Right renal cortex interstitium (tissue), 3 donors: ENCODE measurements at regions not wholly inside any gene's neighbourhood (a gene's known extent, or its start where the extent isn't known, plus 50 kb on each side); places are given as distances from the start of the nearest gene placed in this dataset.
A peak's percentile ranks its signal among the peaks of the same experiment; 100 is the strongest.
"Not testable (repeated sequence)": the region's sequence is repeated elsewhere in the genome, so short reads cannot be mapped to it uniquely, and the experiment has no call there.

Source experiments
- DNase-seq, 3 donors: peaks; one replicate each; pipeline ENCODE4 v3.0.0-alpha.2; 2013; ENCODE audit warnings: low read depth in 3 of 3, low spot score in 2 of 3

DNA sequence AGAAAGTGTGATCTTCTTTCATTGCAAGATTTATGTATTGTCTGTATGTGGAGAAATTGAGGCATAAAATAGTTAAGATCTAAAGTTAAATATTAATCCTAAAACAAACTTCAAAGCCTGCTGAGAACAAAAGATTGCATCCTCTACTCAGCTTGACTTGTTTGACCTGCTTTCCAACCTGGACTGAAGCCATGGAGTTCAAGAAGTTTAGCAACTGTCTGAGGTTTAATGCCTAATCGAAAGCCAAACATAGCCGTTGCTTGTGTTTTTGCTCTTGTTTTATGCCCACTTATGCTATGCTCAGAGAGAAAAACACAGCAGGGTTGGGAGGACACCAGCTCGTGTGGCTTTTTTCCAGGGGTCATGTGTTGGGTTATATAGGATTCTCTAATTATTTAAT is 135.6 kb downstream of the NUFIP1 start:
- no peak for DNase-seq

DNA sequence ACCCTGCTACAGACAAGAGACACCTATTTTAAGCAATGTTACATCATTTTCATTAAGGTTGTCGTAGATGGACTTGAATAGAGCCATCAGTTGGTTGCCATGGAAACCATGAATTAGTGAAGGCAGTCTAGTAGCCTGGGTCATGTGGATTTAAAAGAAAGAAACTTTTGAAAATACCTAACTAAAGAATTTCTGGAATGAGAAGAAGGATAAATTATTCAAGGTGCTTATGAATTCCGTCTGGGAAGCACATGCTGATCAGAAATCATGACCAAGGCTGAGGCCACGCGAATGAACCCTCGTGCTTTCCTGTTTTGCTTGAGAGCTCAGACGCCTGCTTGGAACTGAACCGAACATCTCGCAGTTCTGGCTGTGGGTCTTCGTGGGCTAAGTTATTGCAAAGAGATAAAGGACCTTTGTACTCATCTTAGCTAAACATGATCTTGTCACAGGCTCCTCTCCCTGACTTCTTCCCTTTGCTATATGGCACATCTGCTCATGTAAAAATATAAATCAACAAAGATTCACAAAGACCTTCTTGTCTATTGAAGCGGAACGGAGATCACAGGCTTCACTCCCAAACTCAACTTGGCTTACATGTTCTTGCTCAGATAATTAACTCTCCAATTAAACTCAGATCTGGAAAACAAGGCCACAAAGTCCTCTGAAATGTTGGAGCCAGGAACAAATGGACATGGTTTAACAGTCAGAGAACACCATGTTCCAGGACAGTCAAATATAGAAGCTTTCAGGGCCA is 140.2 kb downstream of the NUFIP1 start:
- DNase-seq: no peak

DNA sequence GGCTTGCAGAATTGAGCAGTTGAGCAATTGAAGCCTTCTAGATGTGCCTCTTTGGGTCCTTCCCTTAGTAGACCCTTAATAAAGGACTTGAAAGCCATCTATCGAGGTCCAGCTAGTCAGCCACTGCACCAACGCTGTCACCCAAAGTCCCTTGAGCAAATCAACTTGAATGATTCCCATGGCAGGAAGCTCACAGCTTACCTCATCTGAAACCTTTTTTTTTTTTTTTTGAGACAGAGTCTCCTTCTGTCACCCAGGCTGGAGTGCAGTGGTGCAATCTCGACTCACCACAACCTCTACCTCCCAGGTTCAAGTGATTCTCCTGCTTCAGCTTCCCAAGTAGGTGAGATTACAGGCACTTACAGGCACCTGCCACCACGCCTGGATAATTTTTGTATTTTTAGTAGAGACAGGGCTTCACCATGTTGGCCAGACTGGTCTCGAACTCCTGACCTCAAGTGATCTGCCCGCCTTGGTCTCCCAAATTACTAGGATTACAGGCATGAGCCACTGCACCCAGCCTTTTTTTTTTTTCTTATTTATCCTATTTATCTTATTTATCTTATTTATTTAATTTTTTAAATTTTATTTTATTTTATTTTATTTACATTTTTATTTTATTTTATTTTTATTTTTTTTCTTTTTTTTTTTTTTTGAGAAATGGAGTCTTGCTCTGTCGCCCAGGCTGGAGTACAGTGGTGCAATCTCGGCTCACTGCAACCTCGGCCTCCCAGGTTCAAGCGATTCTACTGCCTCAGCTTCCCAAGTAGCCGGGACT is 143.8 kb downstream of the NUFIP1 start:
- not testable (repeated sequence) for DNase-seq

DNA sequence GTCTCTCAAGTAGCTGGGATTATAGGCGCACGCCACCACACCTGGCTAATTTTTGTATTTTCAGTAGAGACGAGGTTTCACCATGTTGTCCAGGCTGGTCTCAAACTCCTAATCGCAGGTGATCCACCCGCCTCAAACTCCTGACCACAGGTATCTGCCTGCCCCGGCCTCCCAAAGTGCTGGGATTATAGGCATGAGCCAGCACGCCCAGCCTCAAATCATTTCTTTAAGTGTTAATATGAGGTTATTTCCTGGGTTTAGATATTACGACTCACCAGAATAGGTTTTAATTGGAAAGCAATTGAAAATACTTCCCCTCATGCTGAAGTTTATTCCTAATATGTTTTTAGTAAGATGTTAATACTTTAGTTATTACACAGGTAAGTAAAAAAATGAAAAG is 144.5 kb downstream of the NUFIP1 start:
- DNase-seq: no peak

DNA sequence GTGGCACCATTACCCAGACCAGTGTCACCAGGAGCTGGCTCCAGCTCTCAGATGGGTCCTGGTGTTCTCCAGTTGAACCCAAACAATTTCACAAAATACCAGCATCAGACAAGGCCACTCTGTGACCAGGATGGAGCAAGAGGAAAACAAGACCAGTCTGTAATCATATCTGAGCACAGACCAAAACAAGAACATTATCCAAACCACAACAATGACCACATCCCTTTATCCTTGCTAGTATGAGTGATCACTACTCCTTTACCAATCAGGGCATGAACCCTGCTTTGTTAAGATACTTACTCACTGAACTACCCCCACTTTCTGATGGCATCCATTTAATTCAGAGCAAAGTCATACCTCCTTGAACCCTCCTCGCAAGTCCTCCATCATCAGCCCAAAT is 145.9 kb downstream of the NUFIP1 start:
- no peak for DNase-seq

DNA sequence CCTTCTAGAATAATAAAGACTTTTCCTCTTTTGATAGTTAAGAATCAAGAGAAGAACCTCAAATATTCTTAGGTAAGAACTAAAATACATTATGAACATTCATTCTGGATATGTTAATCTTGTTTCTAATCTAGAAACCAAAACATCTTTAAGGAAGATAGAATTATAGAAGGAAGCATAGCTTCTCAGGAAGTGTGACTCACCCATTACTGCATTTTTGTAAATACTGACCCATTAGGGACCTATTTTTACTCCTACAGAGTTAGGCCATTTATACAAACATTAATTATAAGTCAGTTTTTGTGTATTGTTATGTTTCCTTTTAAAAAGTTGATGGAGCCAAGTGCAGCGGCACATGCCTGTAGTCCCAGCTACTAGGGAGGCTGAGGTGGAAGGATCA is 147.1 kb downstream of the NUFIP1 start:
- DNase-seq: no peak

DNA sequence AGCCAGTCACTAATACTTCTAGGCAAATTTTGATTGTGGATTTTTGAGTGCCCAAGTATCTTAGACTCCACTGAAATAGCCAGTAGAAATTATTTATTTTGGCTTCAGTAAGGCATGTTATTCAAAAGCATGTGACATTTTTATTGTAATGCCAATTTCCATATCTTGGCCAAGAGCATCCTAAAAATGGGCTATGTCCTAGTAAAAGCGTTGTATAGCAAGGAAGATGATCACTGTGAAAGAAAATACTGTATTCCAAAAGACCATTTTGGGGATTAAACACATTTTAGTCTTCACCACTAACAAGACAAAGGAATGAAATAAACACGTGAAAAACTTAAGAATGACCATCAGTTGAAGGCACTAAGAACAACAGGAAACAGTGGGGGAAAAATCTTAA is 149.1 kb downstream of the NUFIP1 start:
- no peak for DNase-seq

DNA sequence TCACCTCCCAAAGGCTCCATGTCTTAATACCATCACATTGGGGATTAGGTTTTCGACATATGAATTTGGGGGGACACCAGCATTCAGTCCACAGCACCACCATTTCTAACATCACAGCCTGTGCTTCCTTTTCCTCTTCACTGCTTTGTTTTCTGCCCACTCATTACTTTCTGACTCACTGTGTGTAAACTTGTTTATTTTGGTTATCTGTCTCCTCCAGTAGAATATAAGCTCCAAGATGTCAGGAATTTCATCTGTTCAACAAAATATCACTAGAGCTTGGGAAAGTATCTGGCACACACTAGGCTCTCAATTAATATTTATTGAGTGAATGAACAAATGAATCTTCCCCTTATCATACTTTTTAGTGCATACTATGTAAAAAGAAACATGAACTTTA is 152.0 kb downstream of the NUFIP1 start:
- DNase-seq: no peak

DNA sequence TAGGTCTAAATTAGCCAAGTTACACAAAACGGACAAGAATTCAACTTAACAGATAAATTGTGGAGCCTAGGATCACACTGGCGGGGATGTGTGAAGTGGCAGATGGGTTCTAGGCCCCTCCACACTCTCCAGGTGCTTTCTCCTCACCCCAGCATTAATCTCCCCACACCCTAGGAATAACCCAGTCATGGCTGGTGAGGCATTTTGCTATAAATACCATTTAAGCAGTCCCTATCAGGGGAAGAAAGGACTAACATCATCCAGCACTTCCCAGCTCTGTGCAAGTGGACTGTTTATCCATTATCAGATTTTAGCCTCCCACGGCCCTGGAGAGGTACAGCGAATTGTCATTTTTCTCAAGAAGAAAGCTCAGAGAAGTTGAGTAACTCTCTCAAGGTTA is 154.9 kb downstream of the NUFIP1 start:
- DNase-seq: no peak

DNA sequence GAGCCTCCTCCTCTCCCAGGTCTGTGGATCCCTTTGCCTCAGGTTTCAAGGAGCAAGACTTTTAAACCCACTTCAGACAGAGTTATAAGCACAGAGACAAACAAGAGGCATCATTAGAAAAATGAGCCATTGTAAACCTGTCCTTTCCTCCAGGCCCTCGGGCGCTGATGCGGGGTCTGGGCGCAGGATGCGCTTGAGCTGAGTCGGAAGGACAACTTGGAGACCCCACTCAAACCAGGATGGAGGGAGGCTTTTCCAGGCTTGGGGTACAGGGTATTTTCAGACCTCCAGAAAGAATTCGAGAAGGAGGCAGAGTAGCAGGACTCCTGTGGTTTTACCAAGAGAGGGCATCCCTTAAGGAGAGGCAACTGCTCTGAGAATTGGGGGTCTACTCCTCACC is 155.6 kb downstream of the NUFIP1 start:
- DNase-seq: no peak

DNA sequence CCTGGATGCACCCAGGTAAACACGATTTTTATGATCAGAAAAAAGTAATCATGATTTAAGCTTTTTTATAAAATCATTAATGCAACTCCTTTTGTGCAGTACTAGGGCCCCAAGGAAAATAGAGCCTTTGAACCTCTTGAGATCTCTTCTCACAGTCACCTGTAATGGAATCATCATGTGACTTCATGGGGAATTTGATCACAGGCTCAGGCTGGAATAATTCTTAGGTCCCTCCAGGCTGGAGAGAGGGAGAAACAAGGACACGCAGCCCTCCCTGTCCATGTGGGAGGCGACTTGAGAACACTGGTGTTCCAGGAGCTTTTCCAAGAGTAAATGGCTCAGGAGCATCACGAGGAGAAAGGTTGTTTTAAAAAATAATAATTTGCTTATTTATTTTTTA is 156.1 kb downstream of the NUFIP1 start:
- DNase-seq: no peak

DNA sequence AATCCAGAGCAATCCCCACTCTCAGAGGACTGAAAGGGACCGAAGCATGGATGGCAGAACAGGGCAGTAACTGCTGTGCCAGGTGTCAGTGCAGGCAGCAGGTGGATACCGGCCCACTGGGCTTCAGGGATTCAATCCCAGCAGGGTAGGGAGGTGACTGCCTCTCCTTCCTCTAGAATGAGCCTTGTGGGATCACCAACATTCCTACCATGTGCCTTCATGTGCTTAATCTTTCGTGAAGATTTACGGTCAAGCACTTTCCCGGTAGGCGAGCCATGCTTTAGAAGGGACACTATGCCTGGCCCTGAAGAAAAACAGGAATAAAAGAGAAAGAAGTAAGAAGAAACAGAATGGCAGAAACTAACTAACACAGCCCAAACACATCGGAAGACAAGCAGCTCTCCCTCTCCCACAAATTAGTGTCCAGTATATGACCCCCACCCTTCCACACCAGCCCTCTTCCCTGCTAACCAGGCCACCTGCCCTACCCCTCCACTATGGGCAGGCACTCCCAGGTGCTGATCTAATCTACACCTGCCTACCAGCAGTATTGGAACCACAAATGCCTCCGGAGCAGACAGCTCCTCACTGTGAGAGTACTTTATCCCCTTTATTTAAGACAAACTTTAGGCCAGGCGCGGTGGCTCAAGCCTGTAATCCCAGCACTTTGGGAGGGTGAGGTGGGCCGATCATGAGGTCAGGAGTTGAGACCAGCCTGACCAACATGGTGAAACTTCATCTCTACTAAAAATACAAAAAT is 162.5 kb downstream of the NUFIP1 start:
- peak in 1 of 3 donors; percentile 53 for DNase-seq

DNA sequence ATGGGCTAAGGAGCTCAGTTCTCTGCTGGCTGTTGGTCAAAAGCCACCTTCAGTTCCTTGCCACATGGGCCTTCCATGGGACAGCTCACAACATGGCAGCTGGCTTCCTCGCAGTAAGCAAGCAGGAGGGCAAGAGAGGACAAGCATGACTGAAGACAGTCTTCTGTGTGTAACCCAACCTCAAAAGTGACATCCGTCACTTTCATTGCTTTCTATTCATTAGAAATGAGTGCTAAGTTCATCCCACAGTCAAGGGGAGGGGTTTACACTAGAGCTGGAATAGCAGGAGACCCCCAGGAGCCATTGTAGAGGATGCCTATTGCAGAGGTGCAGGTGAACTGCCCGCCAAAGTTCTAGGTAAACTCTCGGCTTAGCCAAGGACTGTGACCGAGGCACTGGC is 163.3 kb downstream of the NUFIP1 start:
- peak in 1 of 3 donors; percentile 40 for DNase-seq

DNA sequence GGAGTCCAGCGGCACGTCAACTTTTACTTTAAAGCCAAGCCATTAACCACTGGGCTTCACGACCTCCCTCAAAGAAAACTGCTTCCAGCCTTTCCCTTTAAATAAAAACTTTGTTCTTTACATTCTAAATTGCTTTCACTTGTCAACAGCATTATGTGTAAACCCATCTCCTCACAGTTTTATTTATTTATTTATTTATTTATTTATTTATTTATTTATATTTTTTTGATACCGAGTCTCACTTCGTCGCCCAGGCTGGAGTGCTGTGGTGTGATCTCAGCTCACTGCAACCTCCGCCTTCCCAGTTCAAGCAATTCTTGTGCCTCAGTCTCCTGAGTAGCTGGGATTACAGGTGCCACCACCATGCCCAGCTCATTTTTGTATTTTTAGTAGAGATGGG is 165.7 kb downstream of the NUFIP1 start:
- not testable (repeated sequence) for DNase-seq

DNA sequence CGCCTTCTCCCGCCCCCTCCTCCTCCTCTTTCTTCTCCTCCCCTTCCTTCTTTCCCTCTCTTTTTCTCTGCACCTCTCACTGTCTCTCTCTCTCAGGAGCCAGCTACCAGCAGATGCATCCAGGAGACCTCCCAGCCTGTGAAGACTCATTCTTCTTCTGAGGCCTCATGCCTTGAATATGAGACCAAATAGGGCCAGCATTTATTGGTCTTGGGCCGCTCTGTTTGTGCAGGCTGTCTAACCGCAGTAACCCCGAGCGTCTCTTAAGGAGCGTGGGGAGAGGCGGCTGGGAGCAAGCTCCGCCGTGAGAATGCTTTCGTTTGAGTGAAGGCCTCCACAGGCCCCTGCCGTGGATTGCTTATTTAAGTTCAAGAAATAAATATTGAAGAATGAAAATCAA is 167.0 kb downstream of the NUFIP1 start:
- DNase-seq: no peak

DNA sequence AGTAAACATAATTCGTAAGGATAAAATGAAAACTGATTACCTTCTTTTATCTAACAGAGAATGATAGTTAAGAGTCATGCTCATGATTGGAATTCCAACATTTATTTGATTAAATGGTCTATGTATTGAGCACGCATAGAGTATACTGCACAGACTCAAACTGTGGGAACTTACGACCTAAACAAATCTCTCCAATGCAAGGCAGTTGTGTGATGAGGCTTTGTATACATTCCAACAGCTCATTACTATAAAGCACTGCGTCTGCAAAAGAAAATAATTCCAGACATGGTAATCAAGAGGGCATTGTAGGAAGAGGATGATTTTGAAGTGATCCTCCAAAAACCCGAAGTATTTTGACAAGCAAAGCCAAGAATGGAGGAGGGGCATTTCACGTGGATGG is 169.5 kb downstream of the NUFIP1 start:
- no peak for DNase-seq

DNA sequence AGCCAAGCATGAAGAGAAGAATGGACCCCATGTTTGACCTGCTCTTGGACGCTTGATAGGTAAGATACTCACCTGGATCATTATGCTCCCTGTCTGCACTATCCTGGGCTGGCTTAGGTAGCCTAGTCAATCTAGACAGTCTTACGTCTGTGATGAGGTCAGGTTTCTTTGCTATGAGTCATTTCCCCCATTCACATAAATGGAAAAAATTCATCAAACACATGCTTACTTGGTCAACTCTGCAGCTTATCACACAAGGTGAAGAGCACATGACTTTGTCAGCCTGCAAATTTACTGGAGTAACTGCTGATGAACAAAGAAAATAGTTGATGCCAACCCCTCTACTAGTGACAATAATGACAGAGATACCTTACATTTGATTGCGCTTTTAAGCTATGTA is 170.0 kb downstream of the NUFIP1 start:
- no peak for DNase-seq

DNA sequence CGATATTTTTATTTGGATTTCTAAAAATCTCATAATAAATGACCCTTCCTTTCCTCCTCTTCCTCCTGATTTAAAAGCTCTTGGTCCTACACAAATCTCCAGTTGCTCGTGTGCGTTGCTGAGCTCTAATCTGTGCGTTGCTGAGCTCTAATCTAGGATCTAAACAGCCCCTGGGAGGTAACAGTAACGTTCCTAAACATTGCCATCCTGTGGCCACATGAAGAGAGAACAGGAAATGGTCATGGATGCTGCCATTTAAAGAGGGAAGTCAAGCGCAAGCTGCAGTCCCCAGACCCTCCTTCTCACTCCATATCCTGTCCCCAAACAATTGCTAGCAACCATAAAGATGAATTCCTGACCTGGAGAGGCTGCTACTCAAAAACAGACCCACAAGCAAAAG is 170.8 kb downstream of the NUFIP1 start:
- no peak for DNase-seq

DNA sequence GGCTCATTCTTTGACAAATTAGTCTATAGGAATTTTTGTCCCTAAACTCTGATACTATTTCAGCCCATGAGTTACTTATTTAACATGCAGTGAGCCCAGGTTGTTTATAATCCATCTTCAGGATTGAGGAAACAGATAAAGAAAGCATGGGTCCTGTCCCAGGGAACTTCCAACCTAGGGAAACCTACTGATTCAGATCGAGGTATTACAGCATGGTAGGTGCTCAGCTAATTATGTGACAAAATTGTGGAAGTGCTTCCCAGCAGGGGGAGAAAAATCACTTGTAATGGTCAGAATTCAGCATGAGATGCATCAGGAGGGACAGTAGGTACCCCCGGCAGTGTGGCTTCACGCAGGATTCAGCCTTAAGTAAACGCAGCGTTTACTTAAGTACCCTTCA is 171.3 kb downstream of the NUFIP1 start:
- DNase-seq: no peak

DNA sequence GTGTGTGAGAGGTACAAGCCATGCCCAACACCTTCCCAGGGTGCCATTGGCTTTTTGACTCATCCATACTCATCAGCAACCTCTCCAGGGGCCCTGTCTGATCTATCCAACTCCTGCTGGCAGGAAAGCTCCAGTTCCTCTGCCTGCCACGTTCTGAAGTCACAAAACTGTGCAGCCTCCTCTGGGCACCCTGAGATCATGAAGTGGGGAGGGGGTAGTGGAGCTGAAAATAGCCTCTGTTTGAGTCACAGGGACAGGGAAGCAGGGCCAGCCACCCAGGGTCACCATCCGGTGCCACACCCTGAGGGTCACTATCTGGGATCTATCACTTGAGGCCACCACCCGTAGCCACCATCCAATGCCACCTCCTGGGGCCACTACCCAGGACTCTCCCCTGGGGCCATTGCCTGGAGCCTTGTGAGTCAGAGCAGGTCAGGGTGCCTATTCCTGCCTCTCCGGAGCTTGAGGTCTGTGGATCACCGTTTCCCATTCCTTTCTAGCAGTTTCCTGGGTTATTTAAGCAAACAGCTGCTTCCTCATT is 172.1 kb downstream of the NUFIP1 start:
- DNase-seq: no peak

DNA sequence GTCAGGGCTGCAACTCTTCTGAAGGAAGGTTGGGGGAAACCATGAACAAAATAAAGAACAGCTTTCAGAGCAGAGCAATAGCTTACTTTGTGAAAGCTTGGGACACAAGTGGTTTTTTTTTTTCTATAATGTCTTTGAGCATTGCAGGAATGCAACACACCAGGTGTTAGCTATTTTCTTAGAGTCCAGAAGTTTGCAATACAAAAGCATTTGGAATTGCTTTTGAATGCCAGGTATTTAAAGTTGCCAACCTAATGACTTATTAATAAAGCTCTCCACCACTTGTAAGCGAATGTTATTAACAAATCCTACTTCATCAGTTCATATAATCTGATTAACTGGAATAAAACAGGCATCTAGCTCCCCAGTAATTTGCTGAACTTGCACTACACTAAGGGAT is 172.6 kb downstream of the NUFIP1 start:
- DNase-seq: no peak
